ENCODE measurements at regions not wholly inside any gene's neighbourhood (a gene's known extent, or its start where the extent isn't known, plus 50 kb on each side); places are given as distances from the start of the nearest gene placed in this dataset.

GRCh38 chr3:124248471-124249028 lies 256.6 kb upstream of the ROPN1 start (continued):
- TF ChIP-seq, protein P1, sequence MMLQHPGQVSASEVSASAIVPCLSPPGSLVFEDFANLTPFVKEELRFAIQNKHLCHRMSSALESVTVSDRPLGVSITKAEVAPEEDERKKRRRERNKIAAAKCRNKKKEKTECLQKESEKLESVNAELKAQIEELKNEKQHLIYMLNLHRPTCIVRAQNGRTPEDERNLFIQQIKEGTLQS (IDR thresholded peaks at IDR 0.05; ENCODE audit: insufficient read depth, low read depth, low read length): no peak
- no peak for TF ChIP-seq NRF1 (IDR thresholded peaks at IDR 0.05; ENCODE audit: low read depth, low read length)
- no peak for TF ChIP-seq CBX8 (IDR thresholded peaks at IDR 0.05; ENCODE audit: borderline replicate concordance, low read depth, low read length)
- no peak for TF ChIP-seq EZH2 (IDR thresholded peaks at IDR 0.05; ENCODE audit: low read depth, low read length, severe bottlenecking)
- TF ChIP-seq TCF12 (IDR thresholded peaks at IDR 0.05; ENCODE audit: low read depth, low read length): no peak
